Retina (tissue), 1 donor: ENCODE measurements at regions not wholly inside any gene's neighbourhood (a gene's known extent, or its start where the extent isn't known, plus 50 kb on each side); places are given as distances from the start of the nearest gene placed in this dataset.

Experiments used
- DNase-seq: peaks from one replicate; pipeline ENCODE4 v3.0.0-alpha.2; 2016

- DNase-seq = no peak
Observed at GRCh38 chr2:234631646-234632514, 135.0 kb upstream of the ARL4C start.

GRCh38 chr2:234630801-234631261 is 133.9 kb upstream of the ARL4C start:
- DNase-seq = peak; percentile 27

GRCh38 chr2:234629596-234629995 is 132.7 kb upstream of the ARL4C start:
- DNase-seq = no peak

GRCh38 chr2:234628953-234629352 is 132.1 kb upstream of the ARL4C start:
- DNase-seq = no peak

GRCh38 chr2:234627308-234627707 is 130.4 kb upstream of the ARL4C start:
- no peak for DNase-seq

- DNase-seq = no peak
Observed at GRCh38 chr2:234626566-234627130, 129.8 kb upstream of the ARL4C start.

- no peak for DNase-seq
Observed at GRCh38 chr2:234625626-234626250, 128.9 kb upstream of the ARL4C start.

- no peak for DNase-seq
Observed at GRCh38 chr2:234623521-234623991, 126.7 kb upstream of the ARL4C start.

- DNase-seq = no peak
Observed at GRCh38 chr2:234621120-234621519, 124.2 kb upstream of the ARL4C start.

- no peak for DNase-seq
Observed at GRCh38 chr2:234620018-234620417, 123.1 kb upstream of the ARL4C start.

- DNase-seq = no peak
Observed at GRCh38 chr2:234615643-234616356, 118.9 kb upstream of the ARL4C start.

- DNase-seq = no peak
Observed at GRCh38 chr2:234611209-234611608, 114.3 kb upstream of the ARL4C start.

- no peak for DNase-seq
Observed at GRCh38 chr2:234608946-234609345, 112.1 kb upstream of the ARL4C start.

- DNase-seq = no peak
Observed at GRCh38 chr2:234607691-234608090, 110.8 kb upstream of the ARL4C start.

- no peak for DNase-seq
Observed at GRCh38 chr2:234606896-234607295, 110.0 kb upstream of the ARL4C start.

GRCh38 chr2:234603619-234604018 is 106.7 kb upstream of the ARL4C start:
- no peak for DNase-seq

- DNase-seq = no peak
Observed at GRCh38 chr2:234601213-234601612, 104.3 kb upstream of the ARL4C start.

GRCh38 chr2:234597576-234597861 is 100.6 kb upstream of the ARL4C start:
- no peak for DNase-seq

- no peak for DNase-seq
Observed at GRCh38 chr2:234596696-234597575, 100.1 kb upstream of the ARL4C start.

- DNase-seq = no peak
Observed at GRCh38 chr2:234595829-234596228, 98.9 kb upstream of the ARL4C start.

- no peak for DNase-seq
Observed at GRCh38 chr2:234594715-234595114, 97.8 kb upstream of the ARL4C start.

GRCh38 chr2:234593636-234594035 is 96.8 kb upstream of the ARL4C start:
- DNase-seq = no peak
